ENCODE measurements at regions not wholly inside any gene's neighbourhood (a gene's known extent, or its start where the extent isn't known, plus 50 kb on each side); places are given as distances from the start of the nearest gene placed in this dataset.

DNA sequence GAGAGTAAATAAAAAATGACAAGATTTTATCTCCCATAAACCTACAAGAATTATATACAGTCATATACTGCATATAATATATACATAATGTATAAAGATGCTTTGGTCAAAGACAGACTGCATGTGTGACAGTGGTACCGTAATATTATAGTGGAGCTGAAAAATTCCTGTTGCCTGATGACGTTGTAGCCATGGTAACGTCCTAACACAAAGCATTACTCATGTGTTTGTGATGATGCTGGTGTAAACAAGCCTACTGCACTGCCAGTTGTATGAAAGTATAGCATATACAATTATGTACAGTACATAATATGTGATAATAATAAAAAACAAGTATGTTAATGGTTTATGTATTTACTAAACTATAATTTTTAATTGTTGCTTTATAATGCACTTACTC lies 245.2 kb upstream of the CENPE start:
- Histone ChIP-seq H3K4me2 (no peak overlapping the region), H3K9me2 (ENCODE audit: insufficient read depth) (no peaks in the 10 kb centered on the region; the same call in 1 of the 2 replicates), H3K79me2 (replicated peaks; ENCODE audit: insufficient read depth) (no peaks in the 10 kb centered on the region), H3K4me3 (no peak overlapping the region), H3K27me3 (ENCODE audit: insufficient read depth) (no peaks in the 10 kb centered on the region), H3K27ac (ENCODE audit: low read depth) (no peak overlapping the region), H3K4me1 (ENCODE audit: insufficient read depth) (no peaks in the 10 kb centered on the region), H3F3A (replicated peaks; ENCODE audit: low read depth) (no peaks in the 10 kb centered on the region), H4K20me1 (replicated peaks; ENCODE audit: insufficient read depth) (no peaks in the 10 kb centered on the region; the same call in 1 of the 2 replicates), H3K36me3 (ENCODE audit: insufficient read depth) (no peaks in the 10 kb centered on the region), H2AFZ (no peak overlapping the region)
- ATAC-seq, result no peak
- Mint-ChIP-seq H3K27me3 (ENCODE audit: insufficient read depth, low read depth, poor library complexity) (no peaks in the 10 kb centered on the region), H3K36me3 (ENCODE audit: low read depth) (no peaks in the 10 kb centered on the region), H3K4me3 (no peak overlapping the region), H3K27ac (no peak overlapping the region), H3K9me3 (no peaks in the 10 kb centered on the region), H3K4me1 (peaks cover 5% of the 10 kb centered on the region; the same call in 2 of the 3 replicates)
- DNase-seq (ENCODE audit: low spot score), result no peak
- TF ChIP-seq POLR2AphosphoS5 (IDR thresholded peaks at IDR 0.05; ENCODE audit: low read depth) (no peak), STAT1 (IDR thresholded peaks at IDR 0.05; ENCODE audit: unreplicated experiment) (no peak), JUNB (IDR thresholded peaks at IDR 0.05; ENCODE audit: unreplicated experiment) (no peak), EZH2 (IDR thresholded peaks at IDR 0.05; ENCODE audit: low read depth, unreplicated experiment) (no peak), NANOG (IDR thresholded peaks at IDR 0.05; ENCODE audit: borderline replicate concordance) (no peak), CREB1 (CRISPR knock-in tag; IDR thresholded peaks at IDR 0.05; ENCODE audit: low read depth) (no peak), ZNF114 (CRISPR knock-in tag; IDR thresholded peaks at IDR 0.05) (no peak), ZNF331 (CRISPR knock-in tag; IDR thresholded peaks at IDR 0.05; ENCODE audit: low read depth) (no peak), EZH2phosphoT487 (IDR thresholded peaks at IDR 0.05; ENCODE audit: unreplicated experiment) (no peak)
- TF ChIP-seq, protein P1, sequence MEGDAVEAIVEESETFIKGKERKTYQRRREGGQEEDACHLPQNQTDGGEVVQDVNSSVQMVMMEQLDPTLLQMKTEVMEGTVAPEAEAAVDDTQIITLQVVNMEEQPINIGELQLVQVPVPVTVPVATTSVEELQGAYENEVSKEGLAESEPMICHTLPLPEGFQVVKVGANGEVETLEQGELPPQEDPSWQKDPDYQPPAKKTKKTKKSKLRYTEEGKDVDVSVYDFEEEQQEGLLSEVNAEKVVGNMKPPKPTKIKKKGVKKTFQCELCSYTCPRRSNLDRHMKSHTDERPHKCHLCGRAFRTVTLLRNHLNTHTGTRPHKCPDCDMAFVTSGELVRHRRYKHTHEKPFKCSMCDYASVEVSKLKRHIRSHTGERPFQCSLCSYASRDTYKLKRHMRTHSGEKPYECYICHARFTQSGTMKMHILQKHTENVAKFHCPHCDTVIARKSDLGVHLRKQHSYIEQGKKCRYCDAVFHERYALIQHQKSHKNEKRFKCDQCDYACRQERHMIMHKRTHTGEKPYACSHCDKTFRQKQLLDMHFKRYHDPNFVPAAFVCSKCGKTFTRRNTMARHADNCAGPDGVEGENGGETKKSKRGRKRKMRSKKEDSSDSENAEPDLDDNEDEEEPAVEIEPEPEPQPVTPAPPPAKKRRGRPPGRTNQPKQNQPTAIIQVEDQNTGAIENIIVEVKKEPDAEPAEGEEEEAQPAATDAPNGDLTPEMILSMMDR (conservative IDR thresholded peaks at IDR 0.05; ENCODE audit: low read depth in 2 of 2), result no peak
- TF ChIP-seq, protein P2, sequence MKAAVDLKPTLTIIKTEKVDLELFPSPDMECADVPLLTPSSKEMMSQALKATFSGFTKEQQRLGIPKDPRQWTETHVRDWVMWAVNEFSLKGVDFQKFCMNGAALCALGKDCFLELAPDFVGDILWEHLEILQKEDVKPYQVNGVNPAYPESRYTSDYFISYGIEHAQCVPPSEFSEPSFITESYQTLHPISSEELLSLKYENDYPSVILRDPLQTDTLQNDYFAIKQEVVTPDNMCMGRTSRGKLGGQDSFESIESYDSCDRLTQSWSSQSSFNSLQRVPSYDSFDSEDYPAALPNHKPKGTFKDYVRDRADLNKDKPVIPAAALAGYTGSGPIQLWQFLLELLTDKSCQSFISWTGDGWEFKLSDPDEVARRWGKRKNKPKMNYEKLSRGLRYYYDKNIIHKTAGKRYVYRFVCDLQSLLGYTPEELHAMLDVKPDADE (IDR thresholded peaks at IDR 0.05), result no peak
- TF ChIP-seq, protein P3, sequence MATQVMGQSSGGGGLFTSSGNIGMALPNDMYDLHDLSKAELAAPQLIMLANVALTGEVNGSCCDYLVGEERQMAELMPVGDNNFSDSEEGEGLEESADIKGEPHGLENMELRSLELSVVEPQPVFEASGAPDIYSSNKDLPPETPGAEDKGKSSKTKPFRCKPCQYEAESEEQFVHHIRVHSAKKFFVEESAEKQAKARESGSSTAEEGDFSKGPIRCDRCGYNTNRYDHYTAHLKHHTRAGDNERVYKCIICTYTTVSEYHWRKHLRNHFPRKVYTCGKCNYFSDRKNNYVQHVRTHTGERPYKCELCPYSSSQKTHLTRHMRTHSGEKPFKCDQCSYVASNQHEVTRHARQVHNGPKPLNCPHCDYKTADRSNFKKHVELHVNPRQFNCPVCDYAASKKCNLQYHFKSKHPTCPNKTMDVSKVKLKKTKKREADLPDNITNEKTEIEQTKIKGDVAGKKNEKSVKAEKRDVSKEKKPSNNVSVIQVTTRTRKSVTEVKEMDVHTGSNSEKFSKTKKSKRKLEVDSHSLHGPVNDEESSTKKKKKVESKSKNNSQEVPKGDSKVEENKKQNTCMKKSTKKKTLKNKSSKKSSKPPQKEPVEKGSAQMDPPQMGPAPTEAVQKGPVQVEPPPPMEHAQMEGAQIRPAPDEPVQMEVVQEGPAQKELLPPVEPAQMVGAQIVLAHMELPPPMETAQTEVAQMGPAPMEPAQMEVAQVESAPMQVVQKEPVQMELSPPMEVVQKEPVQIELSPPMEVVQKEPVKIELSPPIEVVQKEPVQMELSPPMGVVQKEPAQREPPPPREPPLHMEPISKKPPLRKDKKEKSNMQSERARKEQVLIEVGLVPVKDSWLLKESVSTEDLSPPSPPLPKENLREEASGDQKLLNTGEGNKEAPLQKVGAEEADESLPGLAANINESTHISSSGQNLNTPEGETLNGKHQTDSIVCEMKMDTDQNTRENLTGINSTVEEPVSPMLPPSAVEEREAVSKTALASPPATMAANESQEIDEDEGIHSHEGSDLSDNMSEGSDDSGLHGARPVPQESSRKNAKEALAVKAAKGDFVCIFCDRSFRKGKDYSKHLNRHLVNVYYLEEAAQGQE (IDR thresholded peaks at IDR 0.05; ENCODE audit: unreplicated experiment), result no peak
- TF ChIP-seq, protein P4, sequence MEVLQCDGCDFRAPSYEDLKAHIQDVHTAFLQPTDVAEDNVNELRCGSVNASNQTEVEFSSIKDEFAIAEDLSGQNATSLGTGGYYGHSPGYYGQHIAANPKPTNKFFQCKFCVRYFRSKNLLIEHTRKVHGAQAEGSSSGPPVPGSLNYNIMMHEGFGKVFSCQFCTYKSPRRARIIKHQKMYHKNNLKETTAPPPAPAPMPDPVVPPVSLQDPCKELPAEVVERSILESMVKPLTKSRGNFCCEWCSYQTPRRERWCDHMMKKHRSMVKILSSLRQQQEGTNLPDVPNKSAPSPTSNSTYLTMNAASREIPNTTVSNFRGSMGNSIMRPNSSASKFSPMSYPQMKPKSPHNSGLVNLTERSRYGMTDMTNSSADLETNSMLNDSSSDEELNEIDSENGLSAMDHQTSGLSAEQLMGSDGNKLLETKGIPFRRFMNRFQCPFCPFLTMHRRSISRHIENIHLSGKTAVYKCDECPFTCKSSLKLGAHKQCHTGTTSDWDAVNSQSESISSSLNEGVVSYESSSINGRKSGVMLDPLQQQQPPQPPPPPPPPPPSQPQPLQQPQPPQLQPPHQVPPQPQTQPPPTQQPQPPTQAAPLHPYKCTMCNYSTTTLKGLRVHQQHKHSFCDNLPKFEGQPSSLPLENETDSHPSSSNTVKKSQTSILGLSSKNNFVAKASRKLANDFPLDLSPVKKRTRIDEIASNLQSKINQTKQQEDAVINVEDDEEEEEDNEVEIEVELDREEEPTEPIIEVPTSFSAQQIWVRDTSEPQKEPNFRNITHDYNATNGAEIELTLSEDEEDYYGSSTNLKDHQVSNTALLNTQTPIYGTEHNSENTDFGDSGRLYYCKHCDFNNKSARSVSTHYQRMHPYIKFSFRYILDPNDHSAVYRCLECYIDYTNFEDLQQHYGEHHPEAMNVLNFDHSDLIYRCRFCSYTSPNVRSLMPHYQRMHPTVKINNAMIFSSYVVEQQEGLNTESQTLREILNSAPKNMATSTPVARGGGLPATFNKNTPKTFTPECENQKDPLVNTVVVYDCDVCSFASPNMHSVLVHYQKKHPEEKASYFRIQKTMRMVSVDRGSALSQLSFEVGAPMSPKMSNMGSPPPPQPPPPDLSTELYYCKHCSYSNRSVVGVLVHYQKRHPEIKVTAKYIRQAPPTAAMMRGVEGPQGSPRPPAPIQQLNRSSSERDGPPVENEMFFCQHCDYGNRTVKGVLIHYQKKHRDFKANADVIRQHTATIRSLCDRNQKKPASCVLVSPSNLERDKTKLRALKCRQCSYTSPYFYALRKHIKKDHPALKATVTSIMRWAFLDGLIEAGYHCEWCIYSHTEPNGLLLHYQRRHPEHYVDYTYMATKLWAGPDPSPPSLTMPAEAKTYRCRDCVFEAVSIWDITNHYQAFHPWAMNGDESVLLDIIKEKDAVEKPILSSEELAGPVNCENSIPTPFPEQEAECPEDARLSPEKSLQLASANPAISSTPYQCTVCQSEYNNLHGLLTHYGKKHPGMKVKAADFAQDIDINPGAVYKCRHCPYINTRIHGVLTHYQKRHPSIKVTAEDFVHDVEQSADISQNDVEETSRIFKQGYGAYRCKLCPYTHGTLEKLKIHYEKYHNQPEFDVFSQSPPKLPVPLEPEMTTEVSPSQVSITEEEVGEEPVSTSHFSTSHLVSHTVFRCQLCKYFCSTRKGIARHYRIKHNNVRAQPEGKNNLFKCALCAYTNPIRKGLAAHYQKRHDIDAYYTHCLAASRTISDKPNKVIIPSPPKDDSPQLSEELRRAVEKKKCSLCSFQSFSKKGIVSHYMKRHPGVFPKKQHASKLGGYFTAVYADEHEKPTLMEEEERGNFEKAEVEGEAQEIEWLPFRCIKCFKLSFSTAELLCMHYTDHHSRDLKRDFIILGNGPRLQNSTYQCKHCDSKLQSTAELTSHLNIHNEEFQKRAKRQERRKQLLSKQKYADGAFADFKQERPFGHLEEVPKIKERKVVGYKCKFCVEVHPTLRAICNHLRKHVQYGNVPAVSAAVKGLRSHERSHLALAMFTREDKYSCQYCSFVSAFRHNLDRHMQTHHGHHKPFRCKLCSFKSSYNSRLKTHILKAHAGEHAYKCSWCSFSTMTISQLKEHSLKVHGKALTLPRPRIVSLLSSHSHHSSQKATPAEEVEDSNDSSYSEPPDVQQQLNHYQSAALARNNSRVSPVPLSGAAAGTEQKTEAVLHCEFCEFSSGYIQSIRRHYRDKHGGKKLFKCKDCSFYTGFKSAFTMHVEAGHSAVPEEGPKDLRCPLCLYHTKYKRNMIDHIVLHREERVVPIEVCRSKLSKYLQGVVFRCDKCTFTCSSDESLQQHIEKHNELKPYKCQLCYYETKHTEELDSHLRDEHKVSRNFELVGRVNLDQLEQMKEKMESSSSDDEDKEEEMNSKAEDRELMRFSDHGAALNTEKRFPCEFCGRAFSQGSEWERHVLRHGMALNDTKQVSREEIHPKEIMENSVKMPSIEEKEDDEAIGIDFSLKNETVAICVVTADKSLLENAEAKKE (CRISPR knock-in tag; IDR thresholded peaks at IDR 0.05), result no peak
